ENCODE measurements at regions not wholly inside any gene's neighbourhood (a gene's known extent, or its start where the extent isn't known, plus 50 kb on each side); places are given as distances from the start of the nearest gene placed in this dataset.

GRCh38 chr2:186907897-186908296 is 58.9 kb upstream of the ZSWIM2 start:
- no peak for TF ChIP-seq ZNF274 (IDR thresholded peaks at IDR 0.05; ENCODE audit: low read depth, low read length)
- no peak for TF ChIP-seq YY1 (IDR thresholded peaks at IDR 0.05; ENCODE audit: insufficient read depth, insufficient read length)
- no peak for TF ChIP-seq SUZ12 (IDR thresholded peaks at IDR 0.05; ENCODE audit: extremely low read depth, insufficient read depth, insufficient read length)

Measured in NT2/D1 (cell line).